SK-N-SH (cell line): ENCODE measurements at regions not wholly inside any gene's neighbourhood (a gene's known extent, or its start where the extent isn't known, plus 50 kb on each side); places are given as distances from the start of the nearest gene placed in this dataset.

ENCODE experiments used
- CTCF ChIA-PET: fragments of 300-600, 350-600 bp; formaldehyde crosslinking; extraction: SDS; loops from one replicate; lab custom pipeline; 2021; lab: Yijun Ruan, JAX
- POLR2A ChIA-PET: fragments of 350-600 bp; sonication (Branson Sonifier 250); formaldehyde crosslinking; extraction: SDS; loops from one replicate; lab custom pipeline; 2020; ENCODE audit warnings: antibody characterized with exemption, inconsistent platforms; lab: Yijun Ruan, JAX
- DNase-seq: peaks from one replicate; pipeline ENCODE4 v3.0.0; 2012
- H2AFZ ChIP-seq: fragments of 200-600 bp; sonication (generic); 2 replicates; pipeline ENCODE4 v1.8.1; 2016; ENCODE audit warnings: antibody characterized with exemption, mild to moderate bottlenecking, low read depth
- H3F3A ChIP-seq: fragments of 200-600 bp; sonication (generic); replicated peaks from 2 replicates; pipeline ENCODE3; 2016; ENCODE audit warnings: antibody characterized with exemption, mild to moderate bottlenecking; ENCODE audit not compliant: insufficient read depth
- H3K27ac ChIP-seq, 2 experiments: fragments of 200-500 bp in 1 of 2; fragments of 200-600 bp in 1 of 2; sonication (Bioruptor generic) in 1 of 2; sonication (generic), shearing (Covaris generic) in 1 of 2; 2 replicates each; pipeline versions ENCODE4 v1.5.1 to v1.6.1; 2014 to 2016; ENCODE audit warnings: low read depth in 2 of 2, inconsistent platforms in 1 of 2, low read length in 1 of 2, mild to moderate bottlenecking in 1 of 2, mixed read lengths in 1 of 2
- H3K27me3 ChIP-seq: fragments of 200-600 bp; sonication (generic), shearing (Covaris generic); 2 replicates; pipeline ENCODE4 v1.6.1; 2016; ENCODE audit warnings: mixed run types; ENCODE audit not compliant: insufficient read depth
- H3K36me3 ChIP-seq, 2 experiments: fragments of 200-500 bp in 1 of 2; fragments of 200-600 bp in 1 of 2; sonication (Bioruptor generic) in 1 of 2; sonication (generic) in 1 of 2; replicated peaks in 1 of 2; 2 replicates each; pipeline versions ENCODE3 to v1.5.1; 2014 to 2016; ENCODE audit warnings: low read length in 1 of 2, mild to moderate bottlenecking in 1 of 2; ENCODE audit not compliant: insufficient read depth in 2 of 2, control insufficient read depth in 1 of 2
- H3K4me1 ChIP-seq, 2 experiments: fragments of 200-500 bp in 1 of 2; fragments of 200-600 bp in 1 of 2; sonication (Bioruptor generic) in 1 of 2; sonication (generic), shearing (Covaris generic) in 1 of 2; 2 replicates each; pipeline versions ENCODE4 v1.5.1 to v1.6.1; 2014 to 2016; ENCODE audit warnings: low read depth in 1 of 2, low read length in 1 of 2, mixed run types in 1 of 2; ENCODE audit not compliant: insufficient read depth in 2 of 2, control insufficient read depth in 1 of 2
- H3K4me2 ChIP-seq: fragments of 200-600 bp; sonication (generic), shearing (Covaris generic); 2 replicates; pipeline ENCODE4 v1.6.1; 2017; ENCODE audit warnings: mixed run types
- H3K4me3 ChIP-seq, 2 experiments: fragments of 200-500 bp in 1 of 2; fragments of 200-600 bp in 1 of 2; sonication (Bioruptor generic) in 1 of 2; sonication (generic), shearing (Covaris generic) in 1 of 2; 2 replicates each; pipeline versions ENCODE4 v1.5.1 to v1.8.1; 2014 to 2016; ENCODE audit warnings: low read depth in 2 of 2, inconsistent platforms in 1 of 2, low read length in 1 of 2, mild to moderate bottlenecking in 1 of 2, mixed read lengths in 1 of 2, moderate library complexity in 1 of 2
- H3K79me2 ChIP-seq: fragments of 200-600 bp; sonication (generic); 2 replicates; pipeline ENCODE4 v1.8.1; 2017; ENCODE audit warnings: mild to moderate bottlenecking; ENCODE audit not compliant: insufficient read depth
- H3K9ac ChIP-seq: fragments of 200-600 bp; sonication (generic); 2 replicates; pipeline ENCODE4 v1.6.1; 2017; ENCODE audit warnings: mixed run types
- H3K9me2 ChIP-seq: fragments of 200-600 bp; sonication (generic); 2 replicates; pipeline ENCODE4 v1.6.1; 2017; ENCODE audit warnings: mixed run types
- H3K9me3 ChIP-seq: fragments of 200-600 bp; sonication (generic); 2 replicates; pipeline ENCODE4 v1.6.1; 2017; ENCODE audit warnings: mixed run types, mild to moderate bottlenecking, moderate library complexity
- H4K20me1 ChIP-seq: fragments of 200-600 bp; sonication (generic); 2 replicates; pipeline ENCODE4 v1.6.1; 2017; ENCODE audit warnings: mild to moderate bottlenecking, mixed run types; ENCODE audit not compliant: insufficient read depth
- CHD2 ChIP-seq: fragments of 150-350 bp; IDR thresholded peaks from 2 replicates; pipeline ENCODE4 v1.6.1; 2018; ENCODE audit warnings: low read length; ENCODE audit not compliant: partially characterized antibody
- ELF1 ChIP-seq: IDR thresholded peaks from 2 replicates; pipeline ENCODE4 v1.4.0; 2012
- EP300 ChIP-seq, 2 experiments: IDR thresholded peaks; 2 replicates each; pipeline versions ENCODE4 v1.4.0 to v1.6.1; 2012; ENCODE audit warnings: borderline replicate concordance in 1 of 2, low read depth in 1 of 2, low read length in 1 of 2
- FOXJ3 ChIP-seq: sonication (generic); formaldehyde crosslinking; IDR thresholded peaks from 2 replicates; pipeline ENCODE4 v1.5.1; 2020; ENCODE audit warnings: mild to moderate bottlenecking, missing genetic modification reagents
- GABPA ChIP-seq: IDR thresholded peaks from 2 replicates; pipeline ENCODE4 v1.4.0; 2012; ENCODE audit warnings: low read depth, mild to moderate bottlenecking
- GATA2 ChIP-seq: sonication (generic); formaldehyde crosslinking; IDR thresholded peaks from 2 replicates; pipeline ENCODE4 v1.5.0; 2020; ENCODE audit warnings: mild to moderate bottlenecking, missing genetic modification reagents
- JUND ChIP-seq: IDR thresholded peaks from 2 replicates; pipeline ENCODE4 v1.4.0; 2012
- NFIC ChIP-seq: IDR thresholded peaks from 2 replicates; pipeline ENCODE4 v1.4.0; 2012; ENCODE audit warnings: borderline replicate concordance
- NRF1 ChIP-seq: IDR thresholded peaks from 2 replicates; pipeline ENCODE4 v1.6.1; 2012; ENCODE audit warnings: low read depth, mild to moderate bottlenecking, low read length
- RAD21 ChIP-seq: IDR thresholded peaks from 2 replicates; pipeline ENCODE4 v1.6.1; 2012; ENCODE audit warnings: mild to moderate bottlenecking, low read length
- RCOR1 ChIP-seq: fragments of 150-350 bp; IDR thresholded peaks from 2 replicates; pipeline ENCODE4 v1.6.1; 2017; ENCODE audit warnings: antibody characterized with exemption, low read length
- SMC3 ChIP-seq: IDR thresholded peaks from 2 replicates; pipeline ENCODE4 v1.6.1; 2012; ENCODE audit warnings: low read depth, low read length, improper control_type of control experiment
- TAF1 ChIP-seq: IDR thresholded peaks from 2 replicates; pipeline ENCODE4 v1.6.1; 2012; ENCODE audit warnings: low read depth, mild to moderate bottlenecking, low read length, moderate library complexity, borderline replicate concordance
- TCF12 ChIP-seq: IDR thresholded peaks from 2 replicates; pipeline ENCODE4 v1.4.0; 2012
- TEAD4 ChIP-seq: IDR thresholded peaks from 2 replicates; pipeline ENCODE4 v1.4.0; 2012; ENCODE audit warnings: mild to moderate bottlenecking, borderline replicate concordance; ENCODE audit not compliant: insufficient read depth
- USF1 ChIP-seq: IDR thresholded peaks from 2 replicates; pipeline ENCODE4 v1.4.0; 2012; ENCODE audit warnings: low read depth, borderline replicate concordance
- YY1 ChIP-seq: IDR thresholded peaks from 2 replicates; pipeline ENCODE4 v1.4.0; 2012; ENCODE audit warnings: low read depth, mild to moderate bottlenecking
- WGBS: methylation state at CpG from one replicate; pipeline ENCODE4 v1.1.6; 2017; ENCODE audit warnings: low lambda C conversion rate; 5-methylcytosine and 5-hydroxymethylcytosine counted together
- TF ChIP-seq, protein P1 (sequence below): IDR thresholded peaks from 2 replicates; pipeline ENCODE4 v1.6.1; 2012; ENCODE audit warnings: mild to moderate bottlenecking, low read depth, low read length, moderate library complexity

DNA sequence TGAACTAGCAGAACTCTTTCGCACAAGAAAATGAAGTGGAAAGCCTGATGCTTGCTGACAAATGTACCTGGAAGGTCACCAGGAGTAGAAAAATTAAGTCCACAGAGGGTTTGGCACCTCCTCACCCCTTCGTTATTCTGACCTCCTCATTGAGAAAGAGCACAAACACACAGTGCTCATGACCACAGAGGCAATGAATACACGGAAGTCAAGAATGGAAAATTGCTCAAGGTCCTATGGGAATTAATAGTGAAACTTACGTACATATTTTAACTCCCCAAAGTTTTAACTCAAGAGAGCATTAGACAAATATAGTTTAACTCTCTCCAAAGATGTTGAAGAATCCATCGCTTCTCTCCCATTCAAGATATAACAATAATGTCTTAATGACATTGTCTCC is 83.6 kb upstream of the CAMK2D start (continued):
- no peak for TF ChIP-seq GABPA

DNA sequence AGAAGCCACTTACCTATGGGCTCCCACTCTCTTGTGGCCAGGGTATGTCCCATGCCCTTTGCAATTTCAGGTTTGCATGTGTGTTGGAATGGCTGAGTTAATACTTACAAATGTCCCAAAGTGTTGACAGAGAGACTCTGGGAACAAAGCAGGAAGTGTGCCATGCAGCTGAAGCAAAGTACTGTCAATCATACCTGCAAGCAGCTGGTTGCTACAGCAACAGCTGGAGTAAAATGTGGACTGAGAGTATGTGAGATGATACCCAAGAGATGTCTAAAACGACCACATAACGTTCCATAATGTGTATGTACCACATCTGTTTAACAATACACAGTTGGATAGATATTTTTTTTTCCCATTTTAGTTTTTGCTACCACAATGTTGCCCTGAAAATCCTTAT is 82.8 kb upstream of the CAMK2D start:
- no peak for DNase-seq
- Histone ChIP-seq H3K9me2 (no peaks in the 10 kb centered on the region), H4K20me1 (no peaks in the 10 kb centered on the region), H3K4me3 (no peak overlapping the region), H3K79me2 (no peaks in the 10 kb centered on the region), H3K9ac (no peak overlapping the region), H3K27ac (no peak overlapping the region), H3F3A (no peaks in the 10 kb centered on the region), H2AFZ (no peak overlapping the region), H3K9me3 (no peaks in the 10 kb centered on the region), H3K4me1 (peaks cover 0 to 2% of the 10 kb centered on the region in 2 experiments; a peak in 1 of 4 replicates), H3K36me3 (no peaks in the 10 kb centered on the region), H3K4me2 (no peak overlapping the region), H3K27me3 (no peaks in the 10 kb centered on the region)
- 63% methylated on average over 2 of the region's 2 CpGs for WGBS
- POLR2A ChIA-PET = no interaction called here
- CTCF ChIA-PET = no interaction called here
- TF ChIP-seq ELF1 = no peak
- TF ChIP-seq FOXJ3 (CRISPR knock-in tag) = no peak
- no peak for TF ChIP-seq YY1
- no peak for TF ChIP-seq SMC3
- TF ChIP-seq NFIC = no peak
- no peak for TF ChIP-seq RAD21
- no peak for TF ChIP-seq NRF1
- TF ChIP-seq TAF1 = no peak
- no peak for TF ChIP-seq CHD2
- no peak for TF ChIP-seq JUND
- TF ChIP-seq, protein P1, sequence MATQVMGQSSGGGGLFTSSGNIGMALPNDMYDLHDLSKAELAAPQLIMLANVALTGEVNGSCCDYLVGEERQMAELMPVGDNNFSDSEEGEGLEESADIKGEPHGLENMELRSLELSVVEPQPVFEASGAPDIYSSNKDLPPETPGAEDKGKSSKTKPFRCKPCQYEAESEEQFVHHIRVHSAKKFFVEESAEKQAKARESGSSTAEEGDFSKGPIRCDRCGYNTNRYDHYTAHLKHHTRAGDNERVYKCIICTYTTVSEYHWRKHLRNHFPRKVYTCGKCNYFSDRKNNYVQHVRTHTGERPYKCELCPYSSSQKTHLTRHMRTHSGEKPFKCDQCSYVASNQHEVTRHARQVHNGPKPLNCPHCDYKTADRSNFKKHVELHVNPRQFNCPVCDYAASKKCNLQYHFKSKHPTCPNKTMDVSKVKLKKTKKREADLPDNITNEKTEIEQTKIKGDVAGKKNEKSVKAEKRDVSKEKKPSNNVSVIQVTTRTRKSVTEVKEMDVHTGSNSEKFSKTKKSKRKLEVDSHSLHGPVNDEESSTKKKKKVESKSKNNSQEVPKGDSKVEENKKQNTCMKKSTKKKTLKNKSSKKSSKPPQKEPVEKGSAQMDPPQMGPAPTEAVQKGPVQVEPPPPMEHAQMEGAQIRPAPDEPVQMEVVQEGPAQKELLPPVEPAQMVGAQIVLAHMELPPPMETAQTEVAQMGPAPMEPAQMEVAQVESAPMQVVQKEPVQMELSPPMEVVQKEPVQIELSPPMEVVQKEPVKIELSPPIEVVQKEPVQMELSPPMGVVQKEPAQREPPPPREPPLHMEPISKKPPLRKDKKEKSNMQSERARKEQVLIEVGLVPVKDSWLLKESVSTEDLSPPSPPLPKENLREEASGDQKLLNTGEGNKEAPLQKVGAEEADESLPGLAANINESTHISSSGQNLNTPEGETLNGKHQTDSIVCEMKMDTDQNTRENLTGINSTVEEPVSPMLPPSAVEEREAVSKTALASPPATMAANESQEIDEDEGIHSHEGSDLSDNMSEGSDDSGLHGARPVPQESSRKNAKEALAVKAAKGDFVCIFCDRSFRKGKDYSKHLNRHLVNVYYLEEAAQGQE = no peak
- TF ChIP-seq TEAD4 = no peak
- no peak for TF ChIP-seq EP300 (IDR thresholded peaks at IDR 0.05; ENCODE audit: borderline replicate concordance in 1 of 2, low read depth in 1 of 2, low read length in 1 of 2)
- TF ChIP-seq TCF12 = no peak
- no peak for TF ChIP-seq USF1
- TF ChIP-seq GATA2 = no peak
- no peak for TF ChIP-seq RCOR1
